G401.6 (cell line): ENCODE measurements at regions not wholly inside any gene's neighbourhood (a gene's known extent, or its start where the extent isn't known, plus 50 kb on each side); places are given as distances from the start of the nearest gene placed in this dataset.

Experiments
- FAIRE-seq: peaks from 2 replicates; lab custom pipeline; 2012; peaks lifted over from hg19 to GRCh38; lab: Jason Lieb, UNC

DNA sequence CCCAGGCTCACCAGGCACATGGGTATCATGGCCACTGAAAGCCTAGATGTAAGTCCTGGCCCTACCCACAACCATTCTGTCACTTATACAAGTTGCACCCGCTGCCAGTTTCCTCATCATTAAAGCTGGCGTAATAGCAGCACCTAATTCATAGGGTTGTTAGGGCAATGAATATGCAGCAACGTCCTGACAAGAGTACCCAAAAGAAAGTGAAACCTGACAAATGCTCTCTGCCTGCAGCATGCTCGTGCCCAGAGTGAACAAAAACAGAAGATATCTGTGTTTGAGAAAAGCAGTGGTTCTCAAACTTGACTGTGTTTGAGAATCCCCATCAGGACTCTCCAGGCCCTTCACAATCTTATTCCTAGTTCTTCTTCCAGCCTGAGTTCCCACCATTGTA lies 632.4 kb downstream of the SEMA5A start:
- FAIRE-seq = no peak

DNA sequence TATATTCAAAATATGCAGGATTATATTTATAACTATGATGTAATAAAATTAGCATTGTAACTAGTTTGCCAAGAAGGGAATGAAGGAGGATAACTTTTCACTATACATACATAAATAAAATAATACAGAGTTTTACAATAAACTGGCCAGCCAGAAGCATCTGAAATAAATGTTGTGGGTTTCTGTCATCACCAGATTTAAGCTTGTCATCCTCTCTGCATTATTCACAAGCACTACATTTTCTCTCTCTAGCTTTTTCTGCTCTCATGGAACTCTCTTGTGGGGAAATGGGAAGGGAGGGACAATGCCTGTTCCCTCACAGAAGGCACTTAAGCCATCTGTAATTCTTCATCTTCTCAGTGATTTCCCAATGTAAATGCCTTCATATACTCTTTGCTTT lies 626.8 kb downstream of the SEMA5A start:
- FAIRE-seq = no peak

DNA sequence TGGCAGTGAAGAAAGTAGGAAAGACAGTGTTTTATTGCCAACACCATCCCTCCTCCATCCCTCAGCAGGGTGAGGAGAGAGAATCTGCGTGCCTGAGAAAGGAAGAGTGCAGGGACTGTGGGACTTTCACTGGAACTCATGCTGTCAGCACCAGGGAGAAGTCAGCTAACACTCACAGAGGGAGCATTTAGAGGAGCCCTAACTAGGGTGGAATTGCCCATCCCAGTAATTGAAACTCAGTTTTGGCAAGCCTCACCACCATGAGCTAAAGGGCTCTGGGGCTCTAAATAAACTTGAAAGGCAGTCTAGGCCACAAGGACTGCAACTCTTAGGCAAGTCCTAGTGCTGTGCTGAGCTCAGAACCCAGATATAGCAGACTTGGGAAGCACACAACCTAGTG lies 622.3 kb downstream of the SEMA5A start:
- FAIRE-seq = no peak

DNA sequence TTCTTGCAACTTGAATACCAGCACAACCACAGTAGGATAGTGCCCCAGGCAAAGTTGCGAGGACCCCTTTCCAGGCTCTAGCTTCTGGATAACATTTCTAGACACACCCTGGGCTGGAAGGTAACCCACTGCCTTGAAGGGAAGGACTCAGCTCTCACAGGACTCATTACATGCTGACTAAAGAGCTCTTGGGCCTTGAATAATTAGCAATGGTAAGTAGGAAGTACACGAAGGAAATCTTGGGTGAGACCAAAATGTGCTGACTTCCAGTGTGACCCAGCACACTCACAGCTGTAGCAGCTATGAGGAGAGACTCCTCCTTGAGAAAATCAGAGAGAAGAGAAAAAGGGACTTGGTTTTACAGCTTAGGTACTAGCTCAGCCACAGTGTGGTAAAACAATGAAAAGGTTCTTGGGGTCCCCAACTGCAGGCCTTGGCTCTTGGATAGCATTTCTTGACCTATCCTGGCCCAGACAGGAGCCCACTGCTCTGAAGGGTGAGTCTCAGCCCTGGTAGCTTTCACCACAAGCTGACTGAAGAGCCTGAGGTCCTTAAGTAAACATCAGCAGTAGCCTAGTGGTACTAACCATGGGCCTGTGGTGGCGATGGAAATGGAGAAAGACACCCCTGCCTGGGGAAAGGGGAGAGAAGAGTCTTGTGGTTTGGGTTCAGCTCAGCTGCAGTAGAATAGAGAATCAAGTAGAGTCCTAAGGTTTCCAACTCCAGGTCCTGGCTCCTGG lies 621.7 kb downstream of the SEMA5A start:
- FAIRE-seq = no peak

DNA sequence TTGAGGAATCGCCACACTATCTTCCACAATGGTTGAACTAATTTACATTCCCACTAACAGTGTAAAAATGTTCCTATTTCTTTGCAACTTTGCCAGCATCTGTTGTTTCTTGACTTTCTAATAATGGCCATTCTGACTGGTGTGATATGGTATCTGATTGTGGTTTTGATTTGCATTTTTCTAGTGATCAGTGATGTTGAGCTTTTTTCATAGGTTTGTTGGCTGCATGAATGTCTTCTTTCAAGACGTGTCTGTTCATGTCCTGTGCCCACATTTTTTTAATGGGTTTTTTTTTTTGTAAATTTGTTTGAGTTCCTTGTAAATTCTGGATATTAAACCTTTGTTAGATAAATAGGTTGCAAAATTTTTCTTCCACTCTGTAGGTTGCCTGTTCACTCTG lies 615.9 kb downstream of the SEMA5A start:
- FAIRE-seq = no peak

DNA sequence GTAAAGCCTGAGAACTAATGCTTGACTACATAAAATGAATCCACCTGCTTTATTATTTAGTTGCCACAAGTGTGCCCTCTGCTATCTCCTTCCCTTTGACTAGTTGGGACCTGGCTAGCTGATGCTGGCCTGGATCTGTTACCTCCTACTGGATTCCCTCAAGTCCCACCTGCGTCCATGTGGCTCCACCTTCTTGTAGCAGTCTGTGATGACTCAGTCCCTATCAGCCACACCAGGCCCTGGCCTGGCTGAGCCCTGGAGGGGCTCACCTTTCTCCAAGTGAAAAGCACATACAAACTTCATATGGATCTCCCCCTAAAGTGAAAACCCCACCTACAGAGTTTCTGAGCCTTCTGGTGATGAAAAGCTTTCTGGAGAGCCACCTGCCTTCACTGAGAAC lies 611.4 kb downstream of the SEMA5A start:
- FAIRE-seq = no peak

DNA sequence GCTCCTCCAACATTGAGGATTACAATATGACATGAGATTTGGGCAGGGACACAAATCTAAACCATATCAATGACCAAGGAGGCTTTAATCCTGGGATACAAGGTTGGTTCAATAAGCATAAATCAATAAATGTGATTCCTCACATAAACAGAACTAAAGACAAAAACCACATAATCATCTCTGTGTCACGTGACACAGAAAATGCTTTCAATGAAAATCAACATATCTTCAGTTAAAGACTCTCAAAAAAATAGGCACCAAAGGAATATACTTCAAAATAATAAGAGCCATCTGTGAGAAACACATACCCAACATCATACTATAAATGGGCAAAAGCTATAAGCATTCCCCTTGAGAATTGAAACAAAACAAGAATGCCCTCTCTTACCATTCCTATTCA lies 604.9 kb downstream of the SEMA5A start:
- no peak for FAIRE-seq

DNA sequence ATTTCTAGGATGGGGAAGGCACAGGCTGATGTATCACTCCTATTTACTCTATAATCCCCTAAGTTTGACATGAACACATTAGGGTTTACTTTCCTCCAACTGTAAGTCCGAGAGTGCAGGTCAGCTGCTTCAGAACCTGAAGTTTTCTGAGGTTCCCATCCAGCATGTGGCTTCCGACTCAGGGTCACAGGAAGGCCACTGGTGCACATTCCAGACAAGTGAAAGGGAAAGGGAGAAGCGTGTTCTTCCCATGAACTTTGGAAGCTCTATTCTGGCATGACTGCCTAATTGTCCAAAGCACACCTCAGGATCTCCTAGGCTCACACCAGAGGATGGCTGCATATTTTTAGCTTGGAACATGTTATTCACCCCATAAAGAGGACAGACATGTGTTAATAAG lies 602.6 kb downstream of the SEMA5A start:
- FAIRE-seq = no peak

DNA sequence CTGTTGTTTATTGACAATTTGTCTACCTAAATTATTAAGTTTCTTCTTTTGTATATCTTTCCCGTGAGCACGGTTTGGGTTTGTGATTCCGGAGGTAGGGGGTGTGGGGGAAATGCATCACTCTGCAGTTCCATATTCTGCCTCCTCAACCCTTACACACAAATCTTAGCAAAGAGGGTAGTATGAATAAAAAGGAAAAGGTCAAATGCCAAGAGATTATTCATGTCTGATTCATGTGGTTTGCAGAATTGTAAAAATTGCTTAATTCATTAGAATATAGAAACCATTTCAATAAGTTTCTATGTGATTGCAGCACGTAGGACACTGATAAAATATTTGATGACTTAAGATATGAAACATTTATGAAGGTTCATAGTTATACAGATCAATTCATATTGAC lies 601.9 kb downstream of the SEMA5A start:
- no peak for FAIRE-seq

DNA sequence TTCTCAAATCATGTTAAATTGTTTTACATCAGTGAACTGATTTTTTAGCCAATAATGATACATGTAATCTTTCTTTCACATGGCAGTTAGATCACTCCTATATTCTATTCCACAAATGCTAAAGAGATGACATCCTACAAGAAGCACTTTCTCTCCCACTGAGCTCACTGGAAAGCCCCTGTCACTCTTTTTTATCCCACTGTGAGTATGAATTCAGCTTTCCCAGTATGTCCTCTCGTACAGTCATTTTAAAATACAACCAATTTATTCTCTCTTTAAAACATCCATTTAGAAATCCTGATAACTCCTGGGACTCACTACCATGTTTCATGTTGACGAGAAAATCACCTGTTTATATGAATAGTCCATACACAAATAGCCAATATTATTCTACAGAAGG lies 599.9 kb downstream of the SEMA5A start:
- no peak for FAIRE-seq

DNA sequence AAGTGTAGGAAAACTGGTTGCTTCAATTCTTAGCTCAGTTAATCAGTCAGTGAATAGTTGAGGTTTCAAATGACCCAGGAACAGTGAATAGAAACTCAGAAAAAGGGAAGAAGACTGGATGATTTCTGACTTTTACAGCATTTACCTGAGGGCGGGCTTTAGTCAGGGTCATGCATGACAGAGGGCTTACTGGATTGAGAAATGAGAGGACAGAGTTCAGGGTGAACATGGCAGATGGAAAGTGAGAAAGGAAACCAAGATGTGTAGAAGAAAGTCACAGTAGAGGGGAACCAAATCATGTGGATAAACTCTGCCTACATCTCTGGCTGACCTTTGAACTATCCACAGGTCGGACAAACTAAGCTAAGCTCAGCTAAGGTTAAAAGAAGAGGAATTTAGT lies 596.0 kb downstream of the SEMA5A start:
- no peak for FAIRE-seq

DNA sequence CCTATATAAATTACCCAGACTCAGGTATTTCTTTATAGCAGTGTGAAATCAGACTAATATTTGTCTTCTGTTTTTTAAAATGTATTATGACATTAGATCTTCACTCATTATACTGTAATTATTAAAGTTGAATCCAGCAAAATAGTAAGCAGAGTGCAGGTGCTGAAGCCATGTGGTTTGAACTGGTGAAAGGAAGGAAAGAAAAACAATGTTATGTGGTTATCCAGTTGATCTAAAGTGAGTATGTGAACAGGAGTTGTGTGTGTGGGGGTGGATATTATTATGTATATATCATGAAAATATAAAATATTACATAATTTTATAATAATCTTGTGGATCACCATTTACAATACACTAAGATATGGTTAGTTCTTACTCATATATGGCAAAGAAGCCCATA lies 593.7 kb downstream of the SEMA5A start:
- no peak for FAIRE-seq

DNA sequence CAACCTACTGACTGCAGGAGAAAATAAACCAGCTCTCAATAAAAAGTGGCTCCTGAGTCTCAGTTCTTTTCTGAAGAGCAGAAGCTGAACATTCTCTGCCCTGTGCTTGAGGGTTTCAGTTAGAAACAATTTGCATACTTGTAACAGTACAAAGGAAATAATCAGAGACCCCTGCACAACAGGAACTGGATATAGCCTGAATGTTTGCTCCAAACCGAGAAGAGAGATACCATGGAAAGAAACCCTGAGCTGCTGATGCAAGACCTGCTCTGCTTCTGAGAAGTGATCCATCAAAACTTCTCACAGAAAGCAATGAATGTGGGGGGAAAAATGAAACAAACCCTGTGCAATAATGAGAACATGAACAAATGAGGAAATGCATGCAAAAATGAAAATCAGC lies 592.9 kb downstream of the SEMA5A start:
- no peak for FAIRE-seq

DNA sequence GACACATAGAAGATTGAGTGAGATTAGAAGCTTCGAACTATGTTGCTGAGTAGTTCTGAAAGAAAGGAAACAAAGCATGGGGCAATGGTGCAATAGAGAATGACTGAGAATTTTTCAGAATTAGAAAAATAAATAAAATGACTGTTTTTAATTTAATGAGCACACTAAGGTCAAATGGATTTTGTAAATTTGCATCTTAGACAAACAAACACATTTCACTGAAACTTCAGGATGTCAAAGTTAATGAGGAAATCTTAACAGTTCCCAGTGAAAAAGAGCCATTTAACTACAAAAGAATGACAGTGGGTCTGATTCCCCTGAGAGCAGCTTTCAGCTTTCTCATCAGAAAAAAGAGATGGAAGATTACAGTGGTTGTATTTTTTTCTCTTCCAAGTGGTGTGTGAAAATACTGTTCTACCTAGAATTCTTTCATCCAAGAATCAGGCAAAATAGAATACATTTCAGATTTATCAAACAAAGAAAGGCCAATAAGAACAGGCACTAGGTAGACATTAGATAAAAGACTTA lies 591.9 kb downstream of the SEMA5A start:
- FAIRE-seq = no peak

DNA sequence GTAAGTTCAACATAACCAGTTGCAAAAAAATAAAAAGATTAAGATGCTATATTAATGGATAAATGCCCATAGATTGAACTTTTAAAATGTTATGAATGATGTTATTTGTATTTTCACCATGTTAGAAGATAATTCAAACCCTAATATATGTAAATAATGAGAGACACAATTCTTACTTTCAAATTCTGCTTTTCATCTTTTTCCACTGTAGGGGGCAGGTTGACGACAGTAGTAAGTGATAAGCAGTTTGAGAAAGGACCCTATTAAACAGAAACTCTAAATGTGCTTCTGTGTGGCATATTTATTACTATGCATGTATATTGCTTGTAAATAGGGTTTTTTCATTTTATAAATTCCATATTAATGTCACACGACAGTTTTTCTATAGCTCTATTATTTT lies 591.1 kb downstream of the SEMA5A start:
- no peak for FAIRE-seq

DNA sequence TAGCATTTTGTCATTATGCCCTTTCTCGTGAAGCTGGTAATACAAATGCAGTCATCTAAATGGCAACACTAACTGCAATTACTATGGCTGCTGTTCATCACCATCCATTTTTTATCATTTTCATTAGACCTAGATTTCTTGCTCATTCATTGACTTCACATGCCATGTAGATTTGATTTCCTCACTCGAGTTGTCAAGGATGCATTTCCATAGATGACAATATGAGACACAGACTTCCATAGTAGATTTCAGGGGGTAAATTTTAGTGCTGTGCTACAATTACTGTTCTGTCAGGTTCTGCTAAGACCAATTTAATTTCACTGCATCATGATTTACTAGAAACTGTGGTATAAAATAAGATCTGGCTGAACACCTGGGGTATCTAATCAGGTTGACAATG lies 589.2 kb downstream of the SEMA5A start:
- no peak for FAIRE-seq

DNA sequence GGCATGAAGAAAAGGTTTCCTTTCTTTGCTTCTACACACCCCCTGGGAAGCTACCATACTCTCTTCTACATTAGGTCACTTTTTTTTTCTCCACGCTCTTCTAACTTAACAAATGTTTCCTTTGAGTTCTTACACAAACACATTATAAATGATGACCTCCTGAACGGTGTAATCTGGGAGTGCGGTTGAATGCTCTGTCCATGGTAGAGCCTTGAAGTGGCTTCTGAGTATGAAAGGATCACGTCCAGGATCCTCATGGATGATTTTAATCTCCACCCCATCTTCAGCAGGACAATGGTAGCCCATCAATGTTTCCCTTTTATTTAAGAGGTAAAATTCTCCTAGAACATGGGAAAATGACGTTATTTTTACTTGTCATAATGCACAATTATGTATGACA lies 587.3 kb downstream of the SEMA5A start:
- no peak for FAIRE-seq

DNA sequence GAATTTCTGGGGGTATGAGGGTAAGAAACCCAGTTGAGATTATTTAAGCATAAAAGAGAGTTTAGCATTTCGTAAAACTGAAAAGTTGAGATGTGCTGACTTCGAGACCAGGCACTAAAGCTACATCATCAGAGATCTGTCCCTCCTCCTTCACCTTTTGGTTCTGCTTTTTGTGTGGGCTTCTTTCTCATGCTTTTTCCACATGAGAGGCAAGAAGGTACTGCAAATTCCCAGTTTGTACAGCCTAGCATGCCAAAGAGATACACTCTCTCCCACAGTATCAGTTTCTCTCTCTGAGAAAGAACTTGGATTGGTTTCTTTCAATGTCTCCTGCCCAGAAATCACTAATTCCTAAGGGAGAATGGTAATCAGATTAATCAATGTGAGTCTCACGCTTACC lies 584.7 kb downstream of the SEMA5A start:
- no peak for FAIRE-seq

DNA sequence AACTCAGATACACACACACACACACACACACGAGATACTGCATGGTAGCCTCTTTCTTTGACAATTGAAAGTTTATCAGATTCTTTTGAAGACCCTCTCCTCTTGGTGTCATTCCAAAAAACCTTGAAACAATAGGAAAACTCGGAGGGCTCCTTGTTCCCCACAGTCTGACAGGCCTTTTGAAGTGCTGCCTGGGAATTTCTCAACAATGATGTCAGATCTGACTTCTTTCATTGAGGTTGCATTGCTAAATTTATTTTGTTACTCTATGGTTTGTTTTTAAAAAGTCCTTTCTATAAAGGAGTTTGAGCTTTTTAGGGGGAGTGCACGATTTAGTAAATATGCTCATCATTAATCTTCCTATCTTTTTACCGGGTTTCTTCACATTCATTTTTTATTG lies 583.9 kb downstream of the SEMA5A start:
- FAIRE-seq = no peak

DNA sequence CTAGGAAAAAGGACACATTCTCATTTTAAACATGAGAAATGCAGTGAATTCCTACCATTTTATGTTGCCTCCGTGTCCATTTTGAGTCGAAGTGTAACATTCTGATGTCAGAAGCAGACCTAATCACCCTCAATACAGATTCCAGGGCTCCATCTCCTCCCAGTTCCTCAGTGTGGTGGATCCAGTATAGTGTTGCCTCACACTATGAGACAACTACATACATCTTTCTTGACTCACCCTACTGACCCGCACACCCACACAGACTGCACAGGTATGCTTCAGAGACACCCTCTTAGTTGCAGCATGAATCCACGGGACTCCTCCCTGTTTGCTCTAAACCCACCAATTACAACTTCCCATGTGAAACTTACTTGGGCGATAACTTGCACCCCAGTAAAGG lies 564.9 kb downstream of the SEMA5A start:
- no peak for FAIRE-seq

DNA sequence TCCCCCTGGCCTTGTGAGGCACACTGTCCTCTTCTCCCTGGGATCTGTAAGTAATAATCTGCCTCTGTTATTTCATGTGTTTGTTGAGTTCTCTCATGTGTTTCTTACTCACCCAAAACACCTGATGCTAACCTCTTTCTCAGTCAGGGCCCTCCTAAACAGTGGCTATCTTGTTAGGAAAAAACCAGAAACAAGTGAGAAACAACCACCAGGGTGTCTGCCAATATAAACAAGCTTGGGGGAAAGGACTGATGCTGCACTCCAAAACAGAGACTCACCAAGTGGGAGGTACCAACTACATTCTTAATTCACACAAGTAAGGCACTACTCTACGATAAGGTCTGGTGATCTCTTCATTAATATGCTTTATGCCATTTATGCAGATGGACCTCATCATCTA lies 564.4 kb downstream of the SEMA5A start:
- no peak for FAIRE-seq

DNA sequence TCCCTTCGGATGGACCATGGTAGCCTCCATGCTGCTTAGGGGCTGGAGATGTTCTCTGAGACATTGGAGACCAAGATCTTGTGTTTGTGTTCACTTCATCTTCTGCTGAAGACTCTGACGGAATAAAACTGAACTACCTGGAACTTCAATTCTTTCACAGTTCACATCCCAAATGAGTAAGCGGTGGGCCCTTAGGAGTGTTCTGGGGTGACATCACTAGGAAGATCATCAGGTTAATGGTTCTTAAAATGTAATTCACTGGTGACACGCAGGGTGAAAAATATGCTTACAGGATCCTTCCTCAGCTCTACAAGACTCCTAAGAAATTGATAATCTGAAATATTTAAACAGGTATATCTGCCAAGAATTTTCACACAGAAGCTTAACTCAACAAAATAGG lies 561.5 kb downstream of the SEMA5A start:
- FAIRE-seq = no peak
